ENCODE measurements at regions not wholly inside any gene's neighbourhood (a gene's known extent, or its start where the extent isn't known, plus 50 kb on each side); places are given as distances from the start of the nearest gene placed in this dataset.

GRCh38 chr5:123279136-123279535 lies 144.1 kb downstream of the CEP120 start:
- TF ChIP-seq CTCF (IDR thresholded peaks at IDR 0.05) = no peak
- TF ChIP-seq POLR2AphosphoS5 (IDR thresholded peaks at IDR 0.05) = no peak
- no peak for TF ChIP-seq POLR2A (IDR thresholded peaks at IDR 0.05)

All from breast epithelium (tissue), 3 donors.